H1 (cell line): ENCODE measurements at regions not wholly inside any gene's neighbourhood (a gene's known extent, or its start where the extent isn't known, plus 50 kb on each side); places are given as distances from the start of the nearest gene placed in this dataset.

Experiments used
- CTCF ChIA-PET: fragments of 300-600 bp; sonication (Branson Sonifier 250); formaldehyde crosslinking; loops from one replicate; lab custom pipeline; 2021; ENCODE audit not compliant: partially characterized antibody; lab: Charles Lee
- POLR2A ChIA-PET: fragments of 300-600 bp; sonication (Branson Sonifier 250); formaldehyde crosslinking; loops from one replicate; lab custom pipeline; 2021; ENCODE audit warnings: inconsistent platforms; ENCODE audit not compliant: partially characterized antibody; lab: Charles Lee
- DNase-seq, 2 experiments: peaks; one replicate each; pipeline versions ENCODE4 v3.0.0 to v3.0.0-alpha.2; 2010 to 2022; ENCODE audit warnings: low spot score in 2 of 2, low read depth in 1 of 2, mixed read lengths in 1 of 2
- FAIRE-seq: peaks from 2 replicates; lab custom pipeline; 2011; peaks lifted over from hg19 to GRCh38; lab: Jason Lieb, UNC
- H2AFZ ChIP-seq: 2 replicates; pipeline ENCODE4 v1.8.1; 2012; ENCODE audit warnings: low read length, inconsistent platforms
- H2AK5ac ChIP-seq: 2 replicates; pipeline ENCODE4 v1.6.1; 2013; ENCODE audit warnings: low read depth, low read length
- H2BK120ac ChIP-seq: replicated peaks from 2 replicates; pipeline ENCODE3; 2013; ENCODE audit warnings: low read depth, low read length, inconsistent platforms
- H2BK12ac ChIP-seq: 2 replicates; pipeline ENCODE4 v1.6.1; 2013; ENCODE audit warnings: low read depth, low read length
- H2BK15ac ChIP-seq: 2 replicates; pipeline ENCODE4 v1.6.1; 2013; ENCODE audit warnings: low read length
- H2BK20ac ChIP-seq: 2 replicates; pipeline ENCODE4 v1.6.1; 2013; ENCODE audit warnings: low read length
- H2BK5ac ChIP-seq: 2 replicates; pipeline ENCODE4 v1.6.1; 2013; ENCODE audit warnings: low read depth, low read length
- H3K14ac ChIP-seq: 2 replicates; pipeline ENCODE4 v1.6.1; 2013; ENCODE audit warnings: inconsistent platforms; ENCODE audit not compliant: insufficient read length
- H3K18ac ChIP-seq: 2 replicates; pipeline ENCODE4 v1.6.1; 2013; ENCODE audit warnings: low read length; ENCODE audit errors: extremely low read depth
- H3K23ac ChIP-seq: 2 replicates; pipeline ENCODE4 v1.6.1; 2013; ENCODE audit warnings: inconsistent platforms; ENCODE audit not compliant: insufficient read length
- H3K23me2 ChIP-seq: 2 replicates; pipeline ENCODE4 v1.6.1; 2013; ENCODE audit warnings: low read depth, low read length
- H3K27ac ChIP-seq: 2 replicates; pipeline ENCODE4 v1.6.1; 2011; ENCODE audit warnings: low read depth, low read length, inconsistent platforms
- H3K27me3 ChIP-seq, 4 experiments: replicated peaks in 1 of 4; 1 replicate in 1 of 4; 2 replicates in 3 of 4; pipeline versions ENCODE4 v1.6.1 to v1.8.1; 2011 to 2013; ENCODE audit warnings: low read length in 3 of 4, mild to moderate bottlenecking in 3 of 4, inconsistent platforms in 2 of 4, mixed read lengths in 2 of 4, moderate library complexity in 1 of 4; ENCODE audit not compliant: control insufficient read depth in 3 of 4, insufficient read depth in 3 of 4; ENCODE audit errors: extremely low read depth in 1 of 4
- H3K36me3 ChIP-seq, 4 experiments: 2 replicates each; pipeline versions ENCODE4 v1.6.1 to v1.8.1; 2011 to 2013; ENCODE audit warnings: mild to moderate bottlenecking in 4 of 4, low read length in 3 of 4, moderate library complexity in 2 of 4, control low read depth in 1 of 4, inconsistent platforms in 1 of 4; ENCODE audit not compliant: insufficient read depth in 4 of 4, control insufficient read depth in 2 of 4
- H3K4ac ChIP-seq: replicated peaks from 2 replicates; pipeline ENCODE3; 2013; ENCODE audit warnings: low read length, low read depth, mixed read lengths, inconsistent platforms; ENCODE audit not compliant: insufficient read length
- H3K4me1 ChIP-seq, 4 experiments: replicated peaks in 1 of 4; 1 replicate in 1 of 4; 2 replicates in 3 of 4; pipeline versions ENCODE4 v1.6.1 to v1.8.1; 2011 to 2013; ENCODE audit warnings: low read length in 3 of 4, inconsistent platforms in 2 of 4, mixed read lengths in 1 of 4; ENCODE audit not compliant: insufficient read depth in 4 of 4, control insufficient read depth in 3 of 4
- H3K4me2 ChIP-seq, 2 experiments: 2 replicates each; pipeline versions ENCODE4 v1.6.1 to v1.8.1; 2011 to 2013; ENCODE audit warnings: low read depth in 2 of 2, low read length in 2 of 2, control low read depth in 1 of 2, inconsistent platforms in 1 of 2, mild to moderate bottlenecking in 1 of 2; ENCODE audit not compliant: insufficient read depth in 1 of 2
- H3K4me3 ChIP-seq, 4 experiments: fragments of 200-600, 300-600 bp in 1 of 4; sonication (generic), shearing (Covaris generic), sonication (Bioruptor Twin) in 1 of 4; 2 replicates each; pipeline versions ENCODE4 v1.5.1 to v1.8.1; 2011 to 2016; ENCODE audit warnings: low read length in 4 of 4, low read depth in 3 of 4, control low read depth in 2 of 4, inconsistent platforms in 2 of 4, mild to moderate bottlenecking in 2 of 4, mixed read lengths in 1 of 4, moderate library complexity in 1 of 4; ENCODE audit not compliant: insufficient read depth in 2 of 4; ENCODE audit errors: extremely low read depth in 1 of 4
- H3K56ac ChIP-seq: replicated peaks from 2 replicates; pipeline ENCODE3; 2013; ENCODE audit warnings: low read depth, mild to moderate bottlenecking, mixed read lengths, low read length, inconsistent platforms; ENCODE audit not compliant: insufficient read length
- H3K79me1 ChIP-seq: 2 replicates; pipeline ENCODE4 v1.6.1; 2013; ENCODE audit warnings: low read depth, low read length, control low read depth
- H3K79me2 ChIP-seq, 2 experiments: 2 replicates each; pipeline versions ENCODE4 v1.6.1 to v1.8.1; 2012 to 2013; ENCODE audit warnings: low read length in 2 of 2, mild to moderate bottlenecking in 2 of 2, inconsistent platforms in 1 of 2; ENCODE audit not compliant: insufficient read depth in 2 of 2, control insufficient read depth in 1 of 2
- H3K9ac ChIP-seq, 4 experiments: replicated peaks in 1 of 4; 1 replicate in 1 of 4; 2 replicates in 3 of 4; pipeline versions ENCODE4 v1.6.1 to v1.8.1; 2011 to 2013; ENCODE audit warnings: low read depth in 3 of 4, low read length in 3 of 4, control low read depth in 2 of 4, mild to moderate bottlenecking in 2 of 4, moderate library complexity in 2 of 4, inconsistent platforms in 1 of 4; ENCODE audit errors: extremely low read depth in 1 of 4
- H3K9me3 ChIP-seq, 2 experiments: 2 replicates each; pipeline versions ENCODE4 v1.6.1 to v1.8.1; 2012 to 2013; ENCODE audit warnings: mild to moderate bottlenecking in 2 of 2, moderate library complexity in 2 of 2, control low read depth in 1 of 2, inconsistent platforms in 1 of 2, low read depth in 1 of 2, low read length in 1 of 2, mixed read lengths in 1 of 2; ENCODE audit not compliant: insufficient read depth in 2 of 2
- H4K20me1 ChIP-seq, 2 experiments: replicated peaks in 1 of 2; 2 replicates each; pipeline versions ENCODE3 to v1.8.1; 2011 to 2013; ENCODE audit warnings: inconsistent platforms in 2 of 2, low read length in 2 of 2, mild to moderate bottlenecking in 1 of 2; ENCODE audit not compliant: insufficient read depth in 2 of 2, control insufficient read depth in 1 of 2
- H4K5ac ChIP-seq: 2 replicates; pipeline ENCODE4 v1.6.1; 2013; ENCODE audit warnings: low read length, low read depth, mixed read lengths, inconsistent platforms; ENCODE audit not compliant: insufficient read length
- H4K8ac ChIP-seq: 2 replicates; pipeline ENCODE4 v1.8.0; 2013; ENCODE audit warnings: mild to moderate bottlenecking, moderate library complexity, low read length, inconsistent platforms; ENCODE audit not compliant: insufficient read depth; ENCODE audit errors: extremely low read depth
- H4K91ac ChIP-seq: replicated peaks from 2 replicates; pipeline ENCODE3; 2013; ENCODE audit warnings: low read length, mixed read lengths, inconsistent platforms; ENCODE audit not compliant: insufficient read length
- ASH2L ChIP-seq: fragments of 200-600, 300-600 bp; sonication (generic); IDR thresholded peaks from one replicate; pipeline ENCODE4 v1.7.1; 2017; ENCODE audit warnings: low read length
- BCL11A ChIP-seq, 2 experiments: IDR thresholded peaks; one replicate each; pipeline ENCODE4 v1.6.1; 2011; ENCODE audit warnings: low read depth in 2 of 2, low read length in 2 of 2, mild to moderate bottlenecking in 2 of 2
- CEBPB ChIP-seq: IDR thresholded peaks from 2 replicates; pipeline ENCODE4 v1.6.1; 2012; ENCODE audit warnings: low read depth, low read length
- CTBP2 ChIP-seq: IDR thresholded peaks from 2 replicates; pipeline ENCODE4 v1.7.0; 2011; ENCODE audit warnings: borderline replicate concordance, mild to moderate bottlenecking, moderate library complexity, mixed read lengths, low read length; ENCODE audit not compliant: insufficient read depth, insufficient read length
- EGR1 ChIP-seq: IDR thresholded peaks from 2 replicates; pipeline ENCODE4 v1.6.1; 2011; ENCODE audit warnings: low read depth, low read length, borderline replicate concordance
- EP300 ChIP-seq, 2 experiments: IDR thresholded peaks; 1 replicate in 1 of 2; 2 replicates in 1 of 2; pipeline ENCODE4 v1.6.1; 2011 to 2012; ENCODE audit warnings: low read depth in 2 of 2, low read length in 2 of 2, mild to moderate bottlenecking in 2 of 2, borderline replicate concordance in 1 of 2, inconsistent platforms in 1 of 2, moderate library complexity in 1 of 2
- EZH2 ChIP-seq: fragments of 200-600 bp; sonication (generic); IDR thresholded peaks from 2 replicates; pipeline ENCODE4 v1.7.1; 2012; ENCODE audit warnings: low read depth, mild to moderate bottlenecking, moderate library complexity, low read length, inconsistent platforms; ENCODE audit not compliant: severe bottlenecking
- FOSL1 ChIP-seq: IDR thresholded peaks from 2 replicates; pipeline ENCODE4 v1.6.1; 2011; ENCODE audit warnings: mild to moderate bottlenecking, low read depth, low read length, moderate library complexity; ENCODE audit not compliant: insufficient read depth
- JUND ChIP-seq: IDR thresholded peaks from 2 replicates; pipeline ENCODE4 v1.6.1; 2011; ENCODE audit warnings: mild to moderate bottlenecking, improper control_type of control experiment, low read length
- PHF8 ChIP-seq: fragments of 200-600 bp; sonication (generic); conservative IDR thresholded peaks from 2 replicates; pipeline ENCODE4 v1.7.1; 2012; ENCODE audit warnings: low read depth, mild to moderate bottlenecking, inconsistent platforms, low read length, moderate library complexity
- POLR2AphosphoS5 ChIP-seq: IDR thresholded peaks from 2 replicates; pipeline ENCODE4 v1.6.1; 2011; ENCODE audit warnings: low read depth, low read length
- RNF2 ChIP-seq: fragments of 200-900, 300-1000 bp; sonication (generic); IDR thresholded peaks from 2 replicates; pipeline ENCODE4 v1.7.1; 2016; ENCODE audit warnings: borderline replicate concordance, low read depth, mild to moderate bottlenecking, antibody characterized with exemption, low read length; ENCODE audit not compliant: poor library complexity, severe bottlenecking; ENCODE audit errors: missing control alignments
- SP4 ChIP-seq: IDR thresholded peaks from 2 replicates; pipeline ENCODE4 v1.6.1; 2012; ENCODE audit warnings: low read length, inconsistent platforms
- SUZ12 ChIP-seq: fragments of 200-600 bp; sonication (generic); IDR thresholded peaks from 2 replicates; pipeline ENCODE4 v1.6.1; 2012; ENCODE audit warnings: mild to moderate bottlenecking, inconsistent platforms, low read length, moderate library complexity, mixed read lengths
- ZNF274 ChIP-seq: IDR thresholded peaks from 2 replicates; pipeline ENCODE4 v1.7.0; 2012; ENCODE audit warnings: low read length, borderline replicate concordance; ENCODE audit errors: extremely low read depth
- WGBS, 2 experiments: shearing (Covaris generic) in 1 of 2; methylation state at CpG; one replicate each; pipeline versions ENCODE4 v1.1.6 to v1.1.7; 2013 to 2015; ENCODE audit warnings: low lambda C conversion rate in 2 of 2, mixed read lengths in 2 of 2, inconsistent platforms in 1 of 2, low coverage in 1 of 2, missing lambda C conversion rate in 1 of 2; ENCODE audit not compliant: insufficient replicate concordance in 2 of 2, insufficient coverage in 1 of 2, insufficient read length in 1 of 2; ENCODE audit errors: extremely low coverage in 1 of 2, missing lambda C conversion rate in 1 of 2; 5-methylcytosine and 5-hydroxymethylcytosine counted together

- Histone ChIP-seq H3K9ac (no peak overlapping the region), H4K5ac (no peak overlapping the region), H2AK5ac (no peak overlapping the region), H3K23ac (no peak overlapping the region), H3K23me2 (no peaks in the 10 kb centered on the region), H3K79me1 (no peaks in the 10 kb centered on the region), H3K4me2 (no peak overlapping the region), H2BK120ac (no peak overlapping the region), H2BK15ac (no peak overlapping the region), H3K56ac (no peak overlapping the region), H3K27me3 (no peaks in the 10 kb centered on the region), H4K91ac (no peak overlapping the region), H3K4me3 (no peak overlapping the region), H3K18ac (no peak overlapping the region), H2BK20ac (no peak overlapping the region), H3K79me2 (no peaks in the 10 kb centered on the region), H4K8ac (no peak overlapping the region), H4K20me1 (no peaks in the 10 kb centered on the region), H2AFZ (no peak overlapping the region), H3K14ac (no peak overlapping the region), H3K36me3 (no peaks in the 10 kb centered on the region), H3K4me1 (no peaks in the 10 kb centered on the region), H2BK5ac (no peak overlapping the region), H2BK12ac (no peak overlapping the region), H3K4ac (no peak overlapping the region), H3K27ac (no peak overlapping the region), H3K9me3 (no peaks in the 10 kb centered on the region)
- FAIRE-seq (no peak), DNase-seq (no peak)
- POLR2A ChIA-PET: no interaction called here
- WGBS, 2 experiments: 98% methylated on average over 3 of the region's 3 CpGs; no CpG with 5 or more reads in 1 of the 2 experiments
- CTCF ChIA-PET: interaction anchor here (0.6 to 1.6 kb wide), 2 partner anchors 40 to 161 kb away, joined by 3 to 4 read pairs; no protein-coding TSS in a partner anchor
- TF ChIP-seq EP300 (IDR thresholded peaks at IDR 0.05; ENCODE audit: borderline replicate concordance in 1 of 2, low read depth in 2 of 2, low read length in 2 of 2) (no peak), JUND (no peak), ASH2L (no peak), CTBP2 (no peak), ZNF274 (no peak), CEBPB (no peak), BCL11A (IDR thresholded peaks at IDR 0.05; ENCODE audit: low read depth in 2 of 2, low read length in 2 of 2) (no peak), FOSL1 (no peak), EGR1 (no peak), SUZ12 (no peak), POLR2AphosphoS5 (no peak), PHF8 (no peak), SP4 (no peak), RNF2 (no peak), EZH2 (no peak)
Measured at GRCh38 chr10:9382533-9382866, 1328.0 kb downstream of the GATA3 start.
